Endothelial cell of umbilical vein (primary cell): ENCODE measurements at regions not wholly inside any gene's neighbourhood (a gene's known extent, or its start where the extent isn't known, plus 50 kb on each side); places are given as distances from the start of the nearest gene placed in this dataset.

Source experiments
- BruUV-seq: library from RNA; stranded (reverse); fragments of 400-500 nt; replicated peaks from 2 replicates; lab custom pipeline; 2021; lab: Mats Ljungman, UMichigan
- CTCF ChIA-PET: fragments of 300-600, 350-600 bp; sonication (Branson Sonifier 250); formaldehyde crosslinking; loops from one replicate; lab custom pipeline; 2021; ENCODE audit warnings: antibody characterized with exemption, inconsistent platforms; lab: Charles Lee
- POLR2A ChIA-PET: fragments of 300-600, 350-600 bp; sonication (Branson Sonifier 250); formaldehyde crosslinking; loops from one replicate; lab custom pipeline; 2021; ENCODE audit warnings: antibody characterized with exemption, inconsistent platforms; lab: Charles Lee
- DNase-seq: peaks from one replicate; pipeline ENCODE4 v3.0.0-alpha.2; 2011; ENCODE audit warnings: low read depth, low spot score
- FAIRE-seq: peaks from 2 replicates; lab custom pipeline; 2011; peaks lifted over from hg19 to GRCh38; lab: Jason Lieb, UNC
- H2AFZ ChIP-seq: 2 replicates; pipeline ENCODE4 v1.6.0; 2012; ENCODE audit warnings: low read depth, low read length, control low read depth, inconsistent platforms
- H3K27ac ChIP-seq: 2 replicates; pipeline ENCODE4 v1.5.1; 2011; ENCODE audit warnings: low read depth, mild to moderate bottlenecking, control low read depth, low read length, moderate library complexity; ENCODE audit not compliant: insufficient read depth
- H3K27me3 ChIP-seq, 2 experiments: 2 replicates each; pipeline versions ENCODE4 v1.6.0 to v1.6.1; 2011; ENCODE audit warnings: low read length in 2 of 2, mixed read lengths in 1 of 2; ENCODE audit not compliant: control insufficient read depth in 2 of 2, insufficient read depth in 2 of 2
- H3K36me3 ChIP-seq, 2 experiments: 2 replicates in 1 of 2; 3 replicates in 1 of 2; pipeline ENCODE4 v1.5.1; 2011; ENCODE audit warnings: low read length in 2 of 2, mild to moderate bottlenecking in 1 of 2, moderate library complexity in 1 of 2; ENCODE audit not compliant: control insufficient read depth in 2 of 2, insufficient read depth in 2 of 2; ENCODE audit errors: extremely low read depth in 1 of 2
- H3K4me1 ChIP-seq: 3 replicates; pipeline ENCODE4 v1.5.1; 2011; ENCODE audit warnings: mild to moderate bottlenecking, low read length; ENCODE audit not compliant: control insufficient read depth, insufficient read depth; ENCODE audit errors: extremely low read depth
- H3K4me2 ChIP-seq: 2 replicates; pipeline ENCODE4 v1.6.1; 2011; ENCODE audit warnings: low read length, control low read depth, mixed read lengths; ENCODE audit not compliant: insufficient read depth
- H3K4me3 ChIP-seq, 3 experiments: fragments of 200-600 bp in 1 of 3; sonication (generic), shearing (Covaris generic) in 1 of 3; replicated peaks in 1 of 3; 2 replicates each; pipeline ENCODE4 v1.5.1; 2011 to 2016; ENCODE audit warnings: control low read depth in 3 of 3, low read length in 3 of 3, mild to moderate bottlenecking in 2 of 3, inconsistent platforms in 1 of 3, low read depth in 1 of 3, moderate library complexity in 1 of 3; ENCODE audit not compliant: insufficient read depth in 1 of 3
- H3K79me2 ChIP-seq: 2 replicates; pipeline ENCODE4 v1.6.0; 2012; ENCODE audit warnings: low read length, inconsistent platforms; ENCODE audit not compliant: control insufficient read depth, insufficient read depth
- H3K9ac ChIP-seq: replicated peaks from 2 replicates; pipeline ENCODE3; 2011; ENCODE audit warnings: low read length, control low read depth; ENCODE audit not compliant: insufficient read depth; ENCODE audit errors: extremely low read depth
- H3K9me1 ChIP-seq: replicated peaks from 3 replicates; pipeline ENCODE4 v1.6.0; 2011; ENCODE audit warnings: mild to moderate bottlenecking, low read length; ENCODE audit not compliant: control insufficient read depth, insufficient read depth; ENCODE audit errors: extremely low read depth
- H3K9me3 ChIP-seq: replicated peaks from 2 replicates; pipeline ENCODE4 v1.5.1; 2012; ENCODE audit warnings: low read length, inconsistent platforms; ENCODE audit not compliant: control insufficient read depth, insufficient read depth
- H4K20me1 ChIP-seq: replicated peaks from 2 replicates; pipeline ENCODE3; 2011; ENCODE audit warnings: mild to moderate bottlenecking, low read length; ENCODE audit not compliant: control insufficient read depth, insufficient read depth; ENCODE audit errors: extremely low read depth
- CTCF ChIP-seq, 2 donors: IDR thresholded peaks; 1 replicate in 1 of 2; 2 replicates in 1 of 2; pipeline ENCODE4 v1.5.1; 2011; ENCODE audit warnings: low read length in 2 of 2, mild to moderate bottlenecking in 2 of 2, moderate library complexity in 2 of 2, control low read depth in 1 of 2, inconsistent platforms in 1 of 2, low read depth in 1 of 2; ENCODE audit not compliant: insufficient read depth in 1 of 2; ENCODE audit errors: extremely low read depth in 1 of 2
- EZH2 ChIP-seq: IDR thresholded peaks from 2 replicates; pipeline ENCODE4 v1.6.1; 2012; ENCODE audit warnings: borderline replicate concordance, low read depth, mild to moderate bottlenecking, moderate library complexity, low read length, inconsistent platforms; ENCODE audit not compliant: severe bottlenecking
- FOS ChIP-seq: IDR thresholded peaks from 2 replicates; pipeline ENCODE4 v1.6.1; 2011; ENCODE audit warnings: mild to moderate bottlenecking, low read length, moderate library complexity, borderline replicate concordance; ENCODE audit not compliant: insufficient read depth
- GATA2 ChIP-seq: IDR thresholded peaks from 2 replicates; pipeline ENCODE4 v1.7.0; 2011; ENCODE audit warnings: low read depth, mild to moderate bottlenecking, moderate library complexity, mixed read lengths, low read length; ENCODE audit not compliant: insufficient read length, insufficient read depth
- JUN ChIP-seq: IDR thresholded peaks from 2 replicates; pipeline ENCODE4 v1.6.1; 2011; ENCODE audit warnings: borderline replicate concordance, low read depth; ENCODE audit not compliant: insufficient read length, insufficient read depth
- MAX ChIP-seq: IDR thresholded peaks from 2 replicates; pipeline ENCODE4 v1.6.1; 2011; ENCODE audit not compliant: insufficient read depth, insufficient read length
- MYC ChIP-seq: IDR thresholded peaks from one replicate; pipeline ENCODE4 v1.6.1; 2011; ENCODE audit warnings: mild to moderate bottlenecking, low read depth, low read length
- POLR2A ChIP-seq: IDR thresholded peaks from 2 replicates; pipeline ENCODE4 v1.6.1; 2012; ENCODE audit warnings: low read depth, mild to moderate bottlenecking, control low read depth, low read length
- POLR2AphosphoS5 ChIP-seq: IDR thresholded peaks from 2 replicates; pipeline ENCODE4 v1.6.1; 2012; ENCODE audit warnings: low read depth, mild to moderate bottlenecking, control low read depth, low read length, moderate library complexity; ENCODE audit not compliant: insufficient read depth
- dilution Hi-C: fragments of 300-500 bp; cut with MboI; formaldehyde crosslinking; loops from one replicate; pipeline ENCODE4 v1.15.0; 2019; ENCODE audit warnings: low sequenced_read_pairs; ENCODE audit not compliant: extremely low pct_ligation_motif_present
- intact Hi-C: fragments of 100-400 bp; cut with micrococcal nuclease; formaldehyde crosslinking; loops from one replicate; pipeline ENCODE4 v1.10.0; 2022

- H3K36me3 ChIP-seq, result no peaks in the 10 kb centered on the region
- H3K79me2 ChIP-seq, result no peaks in the 10 kb centered on the region
- dilution Hi-C loops, result no loop called here
- H3K9ac ChIP-seq, result no peak overlapping the region
- ChIA-PET POLR2A (no interaction called here), CTCF (interaction anchor here (4.5 kb wide), 2 partner anchors 330 to 432 kb away, joined by 52 to 111 read pairs; partner anchors contain the start of gene BTG1)
- no peak overlapping the region for H3K4me3 ChIP-seq
- H3K9me1 ChIP-seq, result no peaks in the 10 kb centered on the region
- no TSS peak for BruUV-seq
- H3K4me1 ChIP-seq, result no peaks in the 10 kb centered on the region
- TF ChIP-seq MAX, result no peak
- TF ChIP-seq GATA2, result no peak
- TF ChIP-seq MYC, result no peak
- no peak for TF ChIP-seq EZH2
- TF ChIP-seq FOS, result no peak
- no peak for TF ChIP-seq POLR2A
- TF ChIP-seq CTCF (IDR thresholded peaks at IDR 0.05; ENCODE audit: extremely low read depth in 1 of 2, insufficient read depth in 1 of 2, low read depth in 1 of 2, low read length in 2 of 2), result no peak
- no peak for TF ChIP-seq JUN
- TF ChIP-seq POLR2AphosphoS5, result no peak
- H3K27ac ChIP-seq, result no peak overlapping the region
- no peak overlapping the region for H2AFZ ChIP-seq
- no peaks in the 10 kb centered on the region for H4K20me1 ChIP-seq
- no peak for DNase-seq
- intact Hi-C loops, result no loop called here
- H3K4me2 ChIP-seq, result no peak overlapping the region
- FAIRE-seq, result no peak
- no peaks in the 10 kb centered on the region for H3K9me3 ChIP-seq
- H3K27me3 ChIP-seq, result no peaks in the 10 kb centered on the region
Measured at GRCh38 chr12:91813701-91814100, 331.9 kb downstream of the BTG1 start.
